SU-DHL-6 (cell line): ENCODE measurements at regions not wholly inside any gene's neighbourhood (a gene's known extent, or its start where the extent isn't known, plus 50 kb on each side); places are given as distances from the start of the nearest gene placed in this dataset.

Experiments used
- EZH2phosphoT487 ChIP-seq: fragments of 200-600 bp; sonication (generic), shearing (Covaris generic); conservative IDR thresholded peaks from 2 replicates; pipeline ENCODE4 v1.6.1; 2018; ENCODE audit warnings: mild to moderate bottlenecking, antibody characterized with exemption, low read length, moderate library complexity, mixed read lengths
- TF ChIP-seq, protein P1 (sequence below): fragments of 200-600 bp; sonication (generic); IDR thresholded peaks from one replicate; pipeline ENCODE4 v1.5.1; 2017; ENCODE audit warnings: antibody characterized with exemption, mild to moderate bottlenecking, low read length, moderate library complexity; ENCODE audit not compliant: insufficient read depth, poor library complexity, severe bottlenecking

DNA sequence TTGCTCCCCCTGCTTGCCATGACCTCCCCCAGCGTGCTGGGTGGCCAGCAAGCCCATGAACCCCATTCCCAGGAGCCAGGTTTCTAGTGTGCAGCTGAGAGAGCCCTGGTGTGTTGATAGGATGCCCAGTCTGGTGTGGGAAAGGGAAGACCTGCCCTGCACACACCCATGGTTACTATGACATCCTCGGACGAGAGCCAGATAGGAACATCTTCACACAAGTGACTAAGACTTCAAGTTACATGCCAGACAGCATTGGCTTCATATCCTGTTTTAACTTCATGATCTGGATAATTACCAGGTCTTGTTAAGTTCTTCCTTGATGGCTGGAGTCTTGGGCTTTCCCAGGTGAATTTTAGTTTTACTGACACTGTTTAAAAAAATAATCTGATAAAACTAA, 196.6 kb upstream of the EGLN3 start:
- TF ChIP-seq, protein P1, sequence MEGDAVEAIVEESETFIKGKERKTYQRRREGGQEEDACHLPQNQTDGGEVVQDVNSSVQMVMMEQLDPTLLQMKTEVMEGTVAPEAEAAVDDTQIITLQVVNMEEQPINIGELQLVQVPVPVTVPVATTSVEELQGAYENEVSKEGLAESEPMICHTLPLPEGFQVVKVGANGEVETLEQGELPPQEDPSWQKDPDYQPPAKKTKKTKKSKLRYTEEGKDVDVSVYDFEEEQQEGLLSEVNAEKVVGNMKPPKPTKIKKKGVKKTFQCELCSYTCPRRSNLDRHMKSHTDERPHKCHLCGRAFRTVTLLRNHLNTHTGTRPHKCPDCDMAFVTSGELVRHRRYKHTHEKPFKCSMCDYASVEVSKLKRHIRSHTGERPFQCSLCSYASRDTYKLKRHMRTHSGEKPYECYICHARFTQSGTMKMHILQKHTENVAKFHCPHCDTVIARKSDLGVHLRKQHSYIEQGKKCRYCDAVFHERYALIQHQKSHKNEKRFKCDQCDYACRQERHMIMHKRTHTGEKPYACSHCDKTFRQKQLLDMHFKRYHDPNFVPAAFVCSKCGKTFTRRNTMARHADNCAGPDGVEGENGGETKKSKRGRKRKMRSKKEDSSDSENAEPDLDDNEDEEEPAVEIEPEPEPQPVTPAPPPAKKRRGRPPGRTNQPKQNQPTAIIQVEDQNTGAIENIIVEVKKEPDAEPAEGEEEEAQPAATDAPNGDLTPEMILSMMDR: no peak
- TF ChIP-seq EZH2phosphoT487: no peak
